Esophagus muscularis mucosa (tissue), 4 donors: ENCODE measurements at regions not wholly inside any gene's neighbourhood (a gene's known extent, or its start where the extent isn't known, plus 50 kb on each side); places are given as distances from the start of the nearest gene placed in this dataset.

Source experiments
- DNase-seq: peaks from one replicate; pipeline ENCODE4 v3.0.0-alpha.2; 2017; ENCODE audit errors: extremely low spot score
- H3K27ac ChIP-seq, 4 donors: fragments of 200-600 bp; sonication (generic); replicated peaks in 1 of 4; 1 replicate in 3 of 4; 2 replicates in 1 of 4; pipeline ENCODE4 v1.5.1; 2016 to 2019; ENCODE audit warnings: mild to moderate bottlenecking in 1 of 4
- H3K27me3 ChIP-seq, 4 donors: fragments of 200-600 bp; sonication (generic); one replicate each; pipeline versions ENCODE4 v1.5.1 to v1.6.0; 2016 to 2019
- H3K36me3 ChIP-seq, 4 donors: fragments of 200-600 bp; sonication (generic); one replicate each; pipeline ENCODE4 v1.5.1; 2016 to 2019
- H3K4me1 ChIP-seq, 4 donors: fragments of 200-600 bp; sonication (generic); one replicate each; pipeline ENCODE4 v1.5.1; 2016 to 2019
- H3K4me3 ChIP-seq, 4 donors: fragments of 200-600 bp; sonication (generic); 1 replicate in 2 of 4; 2 replicates in 2 of 4; pipeline ENCODE4 v1.5.1; 2016 to 2019; ENCODE audit warnings: mild to moderate bottlenecking in 4 of 4, moderate library complexity in 1 of 4
- H3K9me3 ChIP-seq, 4 donors: fragments of 200-600 bp; sonication (generic); 1 replicate in 3 of 4; 2 replicates in 1 of 4; pipeline ENCODE4 v1.5.1; 2016 to 2019
- CTCF ChIP-seq, 3 experiments: fragments of 200-600 bp in 2 of 3; fragments of 450-650 bp in 1 of 3; sonication (generic) in 2 of 3; IDR thresholded peaks; one replicate each; pipeline ENCODE4 v1.5.1; 2017 to 2019; ENCODE audit warnings: antibody characterized with exemption in 3 of 3, mild to moderate bottlenecking in 2 of 3, moderate library complexity in 1 of 3
- EP300 ChIP-seq: sonication (generic); formaldehyde crosslinking; IDR thresholded peaks from one replicate; pipeline ENCODE4 v1.6.1; 2017; ENCODE audit warnings: antibody characterized with exemption
- POLR2A ChIP-seq: fragments of 450-650 bp; IDR thresholded peaks from one replicate; pipeline ENCODE4 v1.6.1; 2017; ENCODE audit warnings: antibody characterized with exemption, moderate library complexity, mild to moderate bottlenecking, low read depth
- POLR2AphosphoS5 ChIP-seq, 2 donors: sonication (generic); formaldehyde crosslinking; IDR thresholded peaks; one replicate each; pipeline ENCODE4 v1.6.1; 2017; ENCODE audit warnings: antibody characterized with exemption in 2 of 2
- WGBS: methylation state at CpG from one replicate; pipeline ENCODE4 v1.1.5; 2018; 5-methylcytosine and 5-hydroxymethylcytosine counted together
- intact Hi-C: fragments of 100-400 bp; cut with DNase I; formaldehyde crosslinking; loops from one replicate; pipeline ENCODE4 v1.15.1; 2023

- 90% methylated on average over 6 of the region's 6 CpGs for WGBS
Observed at GRCh38 chr12:89991807-89992590, 283.4 kb upstream of the ATP2B1 start.

GRCh38 chr12:89988188-89988915 is 279.7 kb upstream of the ATP2B1 start:
- no peak for DNase-seq
- no peak for TF ChIP-seq POLR2A
- TF ChIP-seq POLR2AphosphoS5 (IDR thresholded peaks at IDR 0.05) = no peak
- TF ChIP-seq CTCF (IDR thresholded peaks at IDR 0.05) = no peak
- TF ChIP-seq EP300 = no peak
- Histone ChIP-seq H3K9me3 (no peaks in the 10 kb centered on the region), H3K4me3 (no peak overlapping the region), H3K27ac (no peak overlapping the region), H3K36me3 (no peaks in the 10 kb centered on the region), H3K27me3 (no peaks in the 10 kb centered on the region), H3K4me1 (no peaks in the 10 kb centered on the region)
- intact Hi-C loops = no loop called here
- WGBS = 71% methylated on average over 5 of the region's 5 CpGs

More at GRCh38 chr12:89991807-89992590, 283.4 kb upstream of the ATP2B1 start:
- H3K4me3 ChIP-seq = no peak overlapping the region
- no peaks in the 10 kb centered on the region for H3K27me3 ChIP-seq
- no peak for DNase-seq
- intact Hi-C loops = no loop called here
- H3K36me3 ChIP-seq = no peaks in the 10 kb centered on the region
- H3K9me3 ChIP-seq = no peaks in the 10 kb centered on the region
- no peak overlapping the region for H3K27ac ChIP-seq
- H3K4me1 ChIP-seq = peaks cover 0 to 7% (median 0%) of the 10 kb centered on the region in 4 donors
- TF ChIP-seq CTCF (IDR thresholded peaks at IDR 0.05) (no peak), POLR2A (no peak), EP300 (no peak), POLR2AphosphoS5 (IDR thresholded peaks at IDR 0.05) (no peak)

- H3K4me1 ChIP-seq = no peaks in the 10 kb centered on the region
- intact Hi-C loops = no loop called here
Observed at GRCh38 chr12:89985935-89986334, 277.3 kb upstream of the ATP2B1 start.

GRCh38 chr12:89984846-89985245 is 276.2 kb upstream of the ATP2B1 start:
- intact Hi-C loops = no loop called here
- Histone ChIP-seq H3K36me3 (no peaks in the 10 kb centered on the region), H3K9me3 (no peaks in the 10 kb centered on the region), H3K4me3 (no peak overlapping the region), H3K27ac (no peak overlapping the region), H3K4me1 (peaks cover 0 to 4% (median 0%) of the 10 kb centered on the region in 4 donors), H3K27me3 (no peaks in the 10 kb centered on the region)
- no peak for DNase-seq
- no peak for TF ChIP-seq EP300
- TF ChIP-seq POLR2A = no peak
- TF ChIP-seq POLR2AphosphoS5 (IDR thresholded peaks at IDR 0.05) = no peak
- 96% methylated on average over 8 of the region's 8 CpGs for WGBS

More at GRCh38 chr12:89985935-89986334, 277.3 kb upstream of the ATP2B1 start:
- 100% methylated on average over 1 of the region's 1 CpG for WGBS
- TF ChIP-seq POLR2A (no peak), EP300 (no peak), POLR2AphosphoS5 (IDR thresholded peaks at IDR 0.05) (no peak), CTCF (IDR thresholded peaks at IDR 0.05) (no peak)
- no peaks in the 10 kb centered on the region for H3K9me3 ChIP-seq
- DNase-seq = no peak
- no peaks in the 10 kb centered on the region for H3K27me3 ChIP-seq
- H3K4me3 ChIP-seq = no peak overlapping the region
- H3K27ac ChIP-seq = no peak overlapping the region
- H3K36me3 ChIP-seq = no peaks in the 10 kb centered on the region

- no peaks in the 10 kb centered on the region for H3K9me3 ChIP-seq
- H3K4me3 ChIP-seq = no peak overlapping the region
- no peak overlapping the region for H3K27ac ChIP-seq
- TF ChIP-seq POLR2A (no peak), CTCF (IDR thresholded peaks at IDR 0.05) (no peak)
- 100% methylated on average over 1 of the region's 1 CpG for WGBS
- intact Hi-C loops = no loop called here
- H3K27me3 ChIP-seq = no peaks in the 10 kb centered on the region
- no peak for DNase-seq
- no peaks in the 10 kb centered on the region for H3K36me3 ChIP-seq
- peaks cover 0 to 4% (median 0%) of the 10 kb centered on the region in 4 donors for H3K4me1 ChIP-seq
Observed at GRCh38 chr12:89983622-89984021, 275.0 kb upstream of the ATP2B1 start.
